ENCODE measurements at regions not wholly inside any gene's neighbourhood (a gene's known extent, or its start where the extent isn't known, plus 50 kb on each side); places are given as distances from the start of the nearest gene placed in this dataset.

DNA sequence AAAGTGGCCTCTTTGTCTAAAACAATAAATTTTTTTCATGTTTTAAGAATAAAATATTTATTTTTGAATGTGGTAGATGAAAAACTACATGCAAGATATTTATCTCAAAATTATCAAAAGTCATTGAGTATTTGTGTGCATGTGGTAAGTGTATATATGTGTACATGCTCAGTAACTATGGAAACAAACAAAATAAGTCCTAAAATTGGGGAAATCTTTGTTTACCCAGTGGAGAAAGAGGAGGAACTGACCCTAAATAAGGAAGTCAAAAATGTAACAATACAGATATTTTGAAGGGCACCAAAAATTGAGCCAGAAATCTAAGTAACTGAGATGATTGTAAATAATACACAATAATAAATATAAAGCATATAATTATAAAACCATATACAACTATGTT lies 639.2 kb downstream of the MAFB start:
- TF ChIP-seq POLR2A (IDR thresholded peaks at IDR 0.05; ENCODE audit: low read depth, low read length) = no peak
- TF ChIP-seq SPI1 (IDR thresholded peaks at IDR 0.05; ENCODE audit: low read depth, low read length) = no peak
- no peak for TF ChIP-seq POLR2AphosphoS5 (IDR thresholded peaks at IDR 0.05; ENCODE audit: low read depth, low read length)
- no peak for TF ChIP-seq TAF1 (IDR thresholded peaks at IDR 0.05; ENCODE audit: low read depth, low read length)

Data from GM12891 (cell line).